Loucy (cell line): ENCODE measurements at regions not wholly inside any gene's neighbourhood (a gene's known extent, or its start where the extent isn't known, plus 50 kb on each side); places are given as distances from the start of the nearest gene placed in this dataset.

Source experiments
- H2AFZ ChIP-seq: fragments of 200-600 bp; sonication (generic); 2 replicates; pipeline ENCODE4 v1.6.0; 2016; ENCODE audit warnings: antibody characterized with exemption, mild to moderate bottlenecking, low read length, moderate library complexity
- H3F3A ChIP-seq: fragments of 200-600 bp; 2 replicates; pipeline ENCODE4 v1.6.0; 2016; ENCODE audit warnings: antibody characterized with exemption, low read depth, mild to moderate bottlenecking
- H3K27me3 ChIP-seq: fragments of 200-600 bp; sonication (generic); 2 replicates; pipeline ENCODE4 v1.6.1; 2014; ENCODE audit warnings: low read length, mild to moderate bottlenecking; ENCODE audit not compliant: insufficient read depth, poor library complexity, severe bottlenecking
- H3K36me3 ChIP-seq: fragments of 200-600 bp; sonication (generic); 2 replicates; pipeline ENCODE4 v1.6.1; 2016; ENCODE audit warnings: low read length; ENCODE audit not compliant: insufficient read depth
- H3K4me1 ChIP-seq: fragments of 200-600 bp; sonication (generic); 2 replicates; pipeline ENCODE4 v1.5.1; 2014; ENCODE audit warnings: low read length, mild to moderate bottlenecking; ENCODE audit not compliant: insufficient read depth, poor library complexity, severe bottlenecking
- H3K4me2 ChIP-seq: fragments of 200-600 bp; sonication (generic); 2 replicates; pipeline ENCODE4 v1.6.0; 2014; ENCODE audit warnings: antibody characterized with exemption, low read length, low read depth, mild to moderate bottlenecking; ENCODE audit not compliant: poor library complexity, severe bottlenecking
- H3K4me3 ChIP-seq: fragments of 200-600 bp; sonication (generic); 2 replicates; pipeline ENCODE4 v1.5.1; 2014; ENCODE audit warnings: low read length, mild to moderate bottlenecking, mixed read lengths; ENCODE audit not compliant: poor library complexity, severe bottlenecking
- H3K79me2 ChIP-seq: fragments of 200-600 bp; sonication (generic); 2 replicates; pipeline ENCODE4 v1.6.1; 2014; ENCODE audit warnings: low read length; ENCODE audit not compliant: insufficient read depth
- H3K9ac ChIP-seq: fragments of 200-600 bp; sonication (generic); 2 replicates; pipeline ENCODE4 v1.6.0; 2014; ENCODE audit warnings: mild to moderate bottlenecking, low read depth, low read length, moderate library complexity; ENCODE audit not compliant: poor library complexity, severe bottlenecking
- H3K9me2 ChIP-seq: fragments of 200-600 bp; sonication (generic); replicated peaks from 2 replicates; pipeline ENCODE4 v1.6.1; 2016; ENCODE audit warnings: low read depth, low read length, mixed read lengths
- H3K9me3 ChIP-seq: fragments of 200-600 bp; sonication (generic); 2 replicates; pipeline ENCODE4 v1.6.1; 2014; ENCODE audit warnings: mild to moderate bottlenecking, antibody characterized with exemption, low read length, low read depth; ENCODE audit not compliant: insufficient read depth
- H4K20me1 ChIP-seq: fragments of 200-600 bp; sonication (generic); 2 replicates; pipeline ENCODE4 v1.6.0; 2014; ENCODE audit warnings: antibody characterized with exemption, low read length, mild to moderate bottlenecking; ENCODE audit not compliant: insufficient read depth, poor library complexity, severe bottlenecking
- EZH2phosphoT487 ChIP-seq: fragments of 200-600 bp; IDR thresholded peaks from 2 replicates; pipeline ENCODE4 v1.6.1; 2018; ENCODE audit warnings: antibody characterized with exemption, mild to moderate bottlenecking, moderate library complexity, borderline replicate concordance
- TF ChIP-seq, protein P1 (sequence below): fragments of 200-600 bp; sonication (generic); conservative IDR thresholded peaks from 2 replicates; pipeline ENCODE4 v1.5.1; 2014; ENCODE audit warnings: mild to moderate bottlenecking, antibody characterized with exemption, low read length

DNA sequence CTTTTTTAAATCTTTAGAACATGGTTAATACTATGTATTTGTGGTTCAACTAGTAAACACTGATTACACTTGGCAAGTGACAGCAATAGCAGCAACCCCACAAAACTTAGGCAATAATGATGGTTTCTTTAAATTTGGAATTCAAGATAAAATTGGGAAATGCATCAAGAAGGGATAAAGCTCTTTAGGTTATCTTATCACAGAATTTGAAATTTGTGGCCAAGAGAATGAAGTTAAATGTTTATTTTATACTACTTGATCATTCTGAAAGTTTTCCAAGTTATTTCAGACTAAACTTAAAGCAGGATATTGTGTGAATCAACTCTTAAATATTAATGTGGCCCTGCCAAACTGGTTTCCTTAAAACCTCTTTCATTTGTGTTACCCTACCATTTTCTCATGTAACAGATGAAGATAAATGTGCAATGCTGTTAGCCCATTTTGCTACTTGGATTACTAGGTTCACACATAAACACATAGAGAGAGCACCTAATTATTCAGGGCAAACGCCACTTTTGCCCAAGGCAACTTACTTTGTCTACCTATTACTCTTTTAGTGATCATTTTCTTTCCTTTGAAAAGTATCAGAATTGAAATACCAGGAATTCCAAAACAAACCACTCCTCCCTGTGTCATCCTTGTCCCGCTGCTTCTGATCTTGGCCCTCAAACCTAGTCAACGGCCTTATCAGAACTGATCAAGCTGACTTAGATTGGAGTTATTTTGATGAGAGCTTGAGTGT lies 186.7 kb upstream of the TENT5A start:
- H2AFZ ChIP-seq = no peak overlapping the region
- H3K36me3 ChIP-seq = no peaks in the 10 kb centered on the region
- H3F3A ChIP-seq = no peaks in the 10 kb centered on the region
- no peaks in the 10 kb centered on the region for H3K9me2 ChIP-seq
- H3K4me3 ChIP-seq = no peak overlapping the region
- no peaks in the 10 kb centered on the region for H3K9me3 ChIP-seq
- H3K79me2 ChIP-seq = no peaks in the 10 kb centered on the region
- no peaks in the 10 kb centered on the region for H4K20me1 ChIP-seq
- no peaks in the 10 kb centered on the region for H3K27me3 ChIP-seq
- H3K4me1 ChIP-seq = peaks cover 56% of the 10 kb centered on the region
- TF ChIP-seq, protein P1, sequence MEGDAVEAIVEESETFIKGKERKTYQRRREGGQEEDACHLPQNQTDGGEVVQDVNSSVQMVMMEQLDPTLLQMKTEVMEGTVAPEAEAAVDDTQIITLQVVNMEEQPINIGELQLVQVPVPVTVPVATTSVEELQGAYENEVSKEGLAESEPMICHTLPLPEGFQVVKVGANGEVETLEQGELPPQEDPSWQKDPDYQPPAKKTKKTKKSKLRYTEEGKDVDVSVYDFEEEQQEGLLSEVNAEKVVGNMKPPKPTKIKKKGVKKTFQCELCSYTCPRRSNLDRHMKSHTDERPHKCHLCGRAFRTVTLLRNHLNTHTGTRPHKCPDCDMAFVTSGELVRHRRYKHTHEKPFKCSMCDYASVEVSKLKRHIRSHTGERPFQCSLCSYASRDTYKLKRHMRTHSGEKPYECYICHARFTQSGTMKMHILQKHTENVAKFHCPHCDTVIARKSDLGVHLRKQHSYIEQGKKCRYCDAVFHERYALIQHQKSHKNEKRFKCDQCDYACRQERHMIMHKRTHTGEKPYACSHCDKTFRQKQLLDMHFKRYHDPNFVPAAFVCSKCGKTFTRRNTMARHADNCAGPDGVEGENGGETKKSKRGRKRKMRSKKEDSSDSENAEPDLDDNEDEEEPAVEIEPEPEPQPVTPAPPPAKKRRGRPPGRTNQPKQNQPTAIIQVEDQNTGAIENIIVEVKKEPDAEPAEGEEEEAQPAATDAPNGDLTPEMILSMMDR = no peak
- H3K9ac ChIP-seq = no peak overlapping the region
- peak overlapping the region; percentile 45 for H3K4me2 ChIP-seq

DNA sequence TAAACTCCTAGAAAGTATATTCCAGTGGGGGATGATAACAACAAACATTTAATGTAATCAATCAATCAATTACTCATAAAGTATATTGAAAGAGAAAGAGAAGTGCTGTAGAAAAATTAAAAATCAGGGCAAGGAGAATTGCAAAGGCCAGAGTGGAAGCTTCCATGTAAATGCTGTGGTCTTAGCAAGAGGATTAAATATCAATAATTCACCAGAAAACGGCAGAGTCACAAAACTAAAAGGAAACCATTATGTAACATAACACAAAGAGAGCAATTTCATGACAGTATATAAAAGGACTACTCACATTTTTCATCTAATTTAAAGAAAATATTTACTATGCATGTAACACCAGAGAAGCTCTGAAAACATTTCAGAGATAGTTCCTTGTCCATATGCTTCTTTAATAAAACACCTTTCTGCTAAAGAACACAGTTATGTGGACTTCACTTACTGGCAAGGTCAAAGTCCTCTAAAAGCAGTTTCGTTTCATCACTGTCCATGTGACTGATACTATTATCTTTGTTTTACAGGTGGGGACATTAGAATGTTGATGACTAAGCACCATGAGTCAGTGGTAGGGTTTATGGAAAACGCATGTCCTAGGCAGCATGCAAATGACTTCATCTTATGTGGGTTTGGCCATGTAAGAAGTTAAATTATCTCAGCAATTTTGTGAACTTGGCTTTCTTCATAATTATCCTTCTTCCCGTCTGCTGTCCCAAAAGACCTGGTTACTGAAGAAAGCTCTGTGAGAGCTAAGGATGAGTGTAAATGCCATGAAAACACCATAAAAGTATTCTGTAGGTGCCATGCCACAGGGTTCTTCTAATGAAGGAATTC lies 185.8 kb upstream of the TENT5A start:
- Histone ChIP-seq H3K4me1 (peaks cover 56% of the 10 kb centered on the region), H3K4me3 (peak overlapping the region; percentile 3), H2AFZ (peak overlapping the region; percentile 20; the same call in 1 of the 2 replicates), H3K4me2 (peak overlapping the region; percentile 45), H3K9me2 (no peaks in the 10 kb centered on the region), H3F3A (no peaks in the 10 kb centered on the region), H3K9ac (peak overlapping the region; percentile 5), H3K79me2 (no peaks in the 10 kb centered on the region), H3K36me3 (no peaks in the 10 kb centered on the region), H3K27me3 (no peaks in the 10 kb centered on the region), H4K20me1 (no peaks in the 10 kb centered on the region), H3K9me3 (no peaks in the 10 kb centered on the region)
- no peak for TF ChIP-seq EZH2phosphoT487
- TF ChIP-seq, protein P1 = no peak

DNA sequence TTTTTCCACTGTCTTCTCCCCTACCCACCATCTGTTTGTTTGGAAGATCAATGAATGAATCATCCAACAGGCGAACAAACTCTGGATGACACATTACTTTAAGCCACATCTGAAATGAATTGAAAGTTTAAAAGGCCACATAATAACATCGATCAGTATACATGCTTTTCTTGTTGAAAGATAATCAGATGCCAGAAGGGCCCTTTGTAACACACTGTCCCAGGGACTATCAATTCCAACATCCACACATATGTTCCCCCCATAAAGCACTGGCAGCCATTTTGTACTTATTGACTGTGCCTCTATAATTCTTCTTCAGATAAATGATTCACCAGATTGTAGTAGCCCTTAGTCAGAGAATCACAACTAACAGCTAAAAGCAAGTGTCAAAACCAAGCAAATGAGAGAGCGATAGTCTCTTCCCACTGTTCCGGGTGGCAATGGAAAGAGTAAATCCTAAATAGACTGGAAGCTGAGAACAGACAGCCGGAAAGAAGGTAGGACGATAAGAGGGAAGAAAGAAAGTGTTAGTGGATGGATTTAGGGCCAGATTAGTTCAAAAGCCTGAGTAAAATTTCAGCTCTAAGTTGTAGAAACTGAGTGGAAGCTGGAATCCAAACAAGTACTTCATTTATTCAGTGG lies 184.9 kb upstream of the TENT5A start:
- H3K4me2 ChIP-seq = peak overlapping the region; percentile 45
- H3F3A ChIP-seq = no peaks in the 10 kb centered on the region
- H3K4me1 ChIP-seq = peaks cover 56% of the 10 kb centered on the region
- H3K9me3 ChIP-seq = no peaks in the 10 kb centered on the region
- H2AFZ ChIP-seq = peak overlapping the region; percentile 20; the same call in 1 of the 2 replicates
- peak overlapping the region; percentile 5 for H3K9ac ChIP-seq
- no peaks in the 10 kb centered on the region for H3K36me3 ChIP-seq
- H3K9me2 ChIP-seq = no peaks in the 10 kb centered on the region
- no peaks in the 10 kb centered on the region for H3K79me2 ChIP-seq
- TF ChIP-seq, protein P1 = no peak
- TF ChIP-seq EZH2phosphoT487 = no peak
- H3K27me3 ChIP-seq = no peaks in the 10 kb centered on the region
- no peaks in the 10 kb centered on the region for H4K20me1 ChIP-seq
- H3K4me3 ChIP-seq = no peak overlapping the region
